LoVo (cell line): ENCODE measurements at regions not wholly inside any gene's neighbourhood (a gene's known extent, or its start where the extent isn't known, plus 50 kb on each side); places are given as distances from the start of the nearest gene placed in this dataset.

Experiments
- DNase-seq: peaks from one replicate; pipeline ENCODE4 v3.0.0-alpha.2; 2016; ENCODE audit warnings: low spot score

GRCh38 chr3:139870000-139870675 lies 64.8 kb upstream of the CLSTN2 start:
- no peak for DNase-seq

GRCh38 chr3:139868773-139869172 lies 66.2 kb upstream of the CLSTN2 start:
- DNase-seq = no peak

GRCh38 chr3:139848660-139849059 lies 86.3 kb upstream of the CLSTN2 start:
- DNase-seq = no peak

DNA sequence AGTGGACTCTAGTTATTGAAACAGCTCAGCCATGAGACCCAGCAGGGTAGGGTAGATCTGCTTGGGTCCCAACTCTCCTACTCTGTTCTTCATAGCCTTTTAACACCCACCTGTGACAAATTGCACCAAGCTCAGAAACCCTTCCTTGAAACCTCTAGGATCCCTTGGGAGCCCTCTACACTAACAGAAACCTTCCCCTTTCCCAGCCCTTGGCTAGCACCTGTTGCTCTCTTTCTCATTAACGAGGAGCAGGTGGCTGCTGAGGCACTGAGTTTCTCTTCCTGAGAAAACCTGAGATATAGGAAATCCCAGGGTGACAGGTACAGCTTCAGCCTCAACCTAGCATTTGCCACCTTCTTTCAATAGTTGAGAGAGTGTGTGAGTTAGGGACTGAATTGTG lies 88.3 kb upstream of the CLSTN2 start:
- DNase-seq = no peak

GRCh38 chr3:139839659-139840058 lies 95.3 kb upstream of the CLSTN2 start:
- DNase-seq = no peak

DNA sequence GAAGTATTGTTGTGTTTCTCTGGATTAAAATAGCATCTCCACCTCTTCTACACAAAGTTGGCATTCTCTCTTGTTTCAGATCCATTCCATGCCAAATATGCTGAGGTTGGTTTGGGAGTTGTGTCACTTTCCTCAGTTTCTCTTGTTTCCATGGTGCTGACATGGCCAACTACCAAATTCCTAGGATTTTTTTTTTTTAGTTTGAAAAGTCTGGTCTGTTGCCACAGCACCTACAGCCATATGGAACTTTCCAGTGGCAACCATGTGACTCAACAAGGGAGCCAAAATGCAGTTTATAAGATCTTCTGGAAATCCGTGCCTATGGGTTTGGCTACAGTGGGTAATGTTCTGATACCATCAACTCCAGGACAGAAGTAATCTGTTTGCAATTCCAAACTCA lies 96.0 kb upstream of the CLSTN2 start:
- DNase-seq = no peak

- DNase-seq = no peak
These were observed 96.6 kb upstream of the CLSTN2 start for GRCh38 chr3:139838269-139838957.

DNA sequence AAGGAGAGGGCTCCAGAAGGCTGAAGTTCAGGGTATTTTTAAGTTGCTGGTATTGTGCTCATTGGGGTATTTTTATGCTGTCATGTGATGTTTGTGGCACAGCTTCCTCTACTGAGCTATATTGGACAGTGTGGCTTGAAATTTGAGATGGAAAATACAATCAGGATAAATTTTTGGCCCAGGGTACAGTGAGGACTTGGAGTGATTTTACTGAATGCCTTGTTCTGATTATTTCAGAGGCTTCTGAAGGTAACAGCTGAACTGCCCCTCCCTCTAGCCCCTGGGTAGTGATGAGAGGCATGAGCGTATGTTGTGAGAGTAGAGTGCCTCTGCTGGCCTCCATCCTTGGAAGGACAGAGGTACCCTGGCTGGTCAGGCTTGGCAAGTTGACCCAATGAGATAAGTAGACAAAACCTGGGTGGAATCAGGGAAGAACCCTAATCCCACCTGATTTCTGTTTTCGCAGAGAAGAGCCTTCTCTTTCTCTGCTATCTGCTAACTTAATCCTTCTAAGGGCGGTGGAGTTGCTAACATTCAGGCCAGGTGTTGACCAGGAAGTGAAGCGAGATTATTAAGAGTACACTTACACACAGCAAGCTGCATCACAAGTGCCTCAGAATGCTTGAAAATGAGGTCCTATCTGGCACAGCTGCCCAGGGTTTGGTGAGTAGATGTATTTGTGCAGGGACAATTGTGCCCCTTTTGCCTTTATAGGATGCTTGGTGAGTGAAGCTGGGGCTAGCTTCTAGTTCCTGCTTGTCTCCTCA lies 98.1 kb upstream of the CLSTN2 start:
- DNase-seq = no peak

- DNase-seq = no peak
These were observed 98.9 kb upstream of the CLSTN2 start for GRCh38 chr3:139835830-139836683.

GRCh38 chr3:139832998-139833397 lies 102.0 kb upstream of the CLSTN2 start:
- no peak for DNase-seq

GRCh38 chr3:139830817-139831216 lies 104.2 kb upstream of the CLSTN2 start:
- DNase-seq = no peak

- DNase-seq = no peak
These were observed 107.2 kb upstream of the CLSTN2 start for GRCh38 chr3:139827833-139828232.

GRCh38 chr3:139824864-139825263 lies 110.1 kb upstream of the CLSTN2 start:
- DNase-seq = no peak

GRCh38 chr3:139814646-139815045 lies 120.3 kb upstream of the CLSTN2 start:
- DNase-seq = no peak

GRCh38 chr3:139811331-139811730 lies 123.7 kb upstream of the CLSTN2 start:
- no peak for DNase-seq

GRCh38 chr3:139808201-139808600 lies 126.8 kb upstream of the CLSTN2 start:
- DNase-seq = no peak

DNA sequence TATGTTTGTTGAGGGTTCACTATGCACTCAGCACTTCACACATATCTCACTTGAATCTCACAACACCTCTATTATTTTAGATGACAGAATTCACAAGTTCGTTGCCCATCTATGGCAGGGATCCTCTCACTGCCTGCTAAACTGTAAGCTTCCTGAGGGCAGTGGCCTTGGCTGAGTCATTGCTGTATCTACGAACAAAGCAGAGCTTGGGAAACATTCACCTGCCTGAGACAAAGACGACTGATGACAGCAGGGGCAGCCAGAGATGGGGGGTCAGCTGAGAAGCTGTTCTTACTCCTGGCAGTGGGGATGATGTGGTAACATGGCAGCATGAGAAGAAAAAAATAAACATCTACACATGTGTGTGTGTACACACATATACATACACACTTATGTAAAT lies 125.5 kb upstream of the NMNAT3 start:
- DNase-seq = no peak

- DNase-seq = peak; percentile 26
These were observed 120.1 kb upstream of the NMNAT3 start for GRCh38 chr3:139797724-139798343.

- DNase-seq = no peak
These were observed 116.9 kb upstream of the NMNAT3 start for GRCh38 chr3:139794469-139795265.

DNA sequence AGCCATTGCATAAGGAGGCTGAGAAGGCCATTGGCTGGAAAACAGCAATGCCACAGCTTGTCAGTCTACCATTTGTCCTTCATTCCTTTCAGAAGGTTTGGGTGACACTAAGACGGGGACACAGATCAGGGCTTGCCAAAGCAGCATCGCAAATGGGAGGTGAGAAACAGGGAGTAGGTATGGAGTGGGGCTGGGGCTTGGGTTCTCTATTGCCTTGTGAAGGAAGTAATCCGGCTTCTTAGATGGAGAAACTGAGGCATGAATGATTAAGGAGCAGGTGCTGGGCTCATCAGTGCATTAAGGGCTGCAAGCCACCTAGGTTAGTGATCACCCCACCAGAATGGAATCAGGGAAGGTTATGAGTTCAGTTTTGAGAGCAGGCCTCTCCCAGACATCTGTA lies 115.6 kb upstream of the NMNAT3 start:
- no peak for DNase-seq

DNA sequence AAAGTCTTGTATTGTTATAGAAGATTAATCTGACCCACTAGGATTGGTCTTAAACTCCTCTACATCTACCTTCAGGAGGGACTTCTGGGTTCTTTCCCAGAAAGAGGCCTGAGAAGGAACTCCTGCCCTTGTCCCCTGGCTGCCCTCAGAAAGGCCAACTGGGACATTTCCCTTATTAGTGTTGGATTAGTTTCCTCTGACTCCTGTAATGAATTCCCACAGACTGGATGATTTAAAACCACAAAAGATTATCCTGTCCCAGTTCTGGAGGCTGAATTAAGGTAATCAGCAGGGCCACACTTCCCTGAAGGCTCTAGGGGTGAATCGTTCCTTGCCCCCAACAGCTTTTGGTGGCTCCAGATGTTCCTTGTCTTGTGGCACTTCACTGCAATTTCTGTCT lies 102.8 kb upstream of the NMNAT3 start:
- no peak for DNase-seq
